CD4-positive, alpha-beta T cell (primary cell): ENCODE measurements at regions not wholly inside any gene's neighbourhood (a gene's known extent, or its start where the extent isn't known, plus 50 kb on each side); places are given as distances from the start of the nearest gene placed in this dataset.

Source experiments
- ATAC-seq: fragments of 200-7000 bp; cut with Tn5 transposase; one replicate; pipeline ENCODE4 v1.10.0; 2022; ENCODE audit warnings: mild to moderate bottlenecking; ENCODE audit not compliant: poor library complexity
- CTCF ChIA-PET: fragments of 350-600 bp; sonication (Branson Sonifier 250); formaldehyde crosslinking; loops from one replicate; lab custom pipeline; 2021; ENCODE audit warnings: antibody characterized with exemption, inconsistent platforms; lab: Charles Lee
- POLR2A ChIA-PET: fragments of 350-600 bp; sonication (Branson Sonifier 250); formaldehyde crosslinking; loops from one replicate; lab custom pipeline; 2021; ENCODE audit warnings: antibody characterized with exemption, inconsistent platforms; lab: Charles Lee
- DNase-seq, 14 experiments: peaks; one replicate each; pipeline ENCODE4 v3.0.0-alpha.2; 2013 to 2020; ENCODE audit warnings: mixed read lengths in 2 of 14
- H3K27ac ChIP-seq, 2 donors: one replicate each; pipeline versions ENCODE4 v1.5.1 to v1.7.0; 2013; ENCODE audit warnings: low read length in 2 of 2, low read depth in 1 of 2, mild to moderate bottlenecking in 1 of 2
- H3K27me3 ChIP-seq, 2 experiments: 1 replicate in 1 of 2; 2 replicates in 1 of 2; pipeline versions ENCODE4 v1.6.1 to v1.7.0; 2013; ENCODE audit warnings: low read length in 2 of 2, control low read depth in 1 of 2, mild to moderate bottlenecking in 1 of 2, moderate library complexity in 1 of 2; ENCODE audit not compliant: insufficient read depth in 2 of 2, control insufficient read depth in 1 of 2
- H3K36me3 ChIP-seq: one replicate; pipeline ENCODE4 v1.6.1; 2013; ENCODE audit warnings: low read length, control low read depth; ENCODE audit not compliant: insufficient read depth
- H3K4me1 ChIP-seq: one replicate; pipeline ENCODE4 v1.6.1; 2013; ENCODE audit warnings: low read length, control low read depth; ENCODE audit not compliant: insufficient read depth
- H3K4me3 ChIP-seq: one replicate; pipeline ENCODE4 v1.5.1; 2013; ENCODE audit warnings: mild to moderate bottlenecking, low read length, moderate library complexity
- H3K9me3 ChIP-seq, 2 experiments: 1 replicate in 1 of 2; 2 replicates in 1 of 2; pipeline versions ENCODE4 v1.6.1 to v1.7.0; 2013; ENCODE audit warnings: low read length in 2 of 2, mild to moderate bottlenecking in 2 of 2, control low read depth in 1 of 2, moderate library complexity in 1 of 2; ENCODE audit not compliant: control insufficient read depth in 1 of 2, insufficient read depth in 1 of 2
- H3K27ac Mint-ChIP-seq: one replicate; pipeline ENCODE4 v1.8.0; 2020; ENCODE audit warnings: mixed read lengths
- H3K27me3 Mint-ChIP-seq: one replicate; pipeline ENCODE4 v1.8.0; 2021; ENCODE audit warnings: mixed read lengths
- H3K36me3 Mint-ChIP-seq: one replicate; pipeline ENCODE4 v1.8.0; 2021; ENCODE audit warnings: low read depth, mixed read lengths
- H3K4me1 Mint-ChIP-seq: one replicate; pipeline ENCODE4 v1.8.0; 2021; ENCODE audit warnings: low read depth, mixed read lengths
- H3K4me3 Mint-ChIP-seq: one replicate; pipeline ENCODE4 v1.8.0; 2020; ENCODE audit warnings: mild to moderate bottlenecking, mixed read lengths
- H3K9me3 Mint-ChIP-seq: one replicate; pipeline ENCODE4 v1.8.0; 2020; ENCODE audit warnings: mixed read lengths
- intact Hi-C, 2 experiments: fragments of 100-400 bp; cut with DNase I in 1 of 2; cut with micrococcal nuclease in 1 of 2; formaldehyde crosslinking; loops; one replicate each; pipeline versions ENCODE4 v1.15.1 to v1.9.0; 2023 to 2025; cut with DNase I, micrococcal nuclease
- TF ChIP-seq, protein P1 (sequence below): fragments of 200-600 bp; IDR thresholded peaks from one replicate; pipeline ENCODE4 v1.8.0; 2022; ENCODE audit warnings: antibody characterized with exemption, mild to moderate bottlenecking

DNA sequence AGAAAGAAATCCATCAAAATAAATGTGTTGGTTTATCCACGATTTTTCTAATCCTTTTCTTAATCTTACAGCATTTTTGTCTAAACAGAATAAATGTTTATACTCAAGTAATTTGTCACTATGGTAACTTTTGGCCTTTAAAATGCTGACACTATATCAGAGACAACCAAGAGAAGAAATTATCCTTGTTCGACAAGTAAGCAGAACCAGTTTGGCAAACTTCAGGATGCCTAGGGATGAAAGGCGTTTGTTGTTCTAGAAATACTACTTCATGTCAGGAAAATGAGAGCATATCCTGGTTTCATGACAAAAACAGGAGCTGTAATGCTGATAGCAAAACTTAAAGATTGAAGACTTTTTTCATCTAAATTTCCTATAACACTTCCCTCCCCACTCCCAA, 308.0 kb upstream of the ATP11B start:
- no peaks in the 10 kb centered on the region for H3K9me3 ChIP-seq

DNA sequence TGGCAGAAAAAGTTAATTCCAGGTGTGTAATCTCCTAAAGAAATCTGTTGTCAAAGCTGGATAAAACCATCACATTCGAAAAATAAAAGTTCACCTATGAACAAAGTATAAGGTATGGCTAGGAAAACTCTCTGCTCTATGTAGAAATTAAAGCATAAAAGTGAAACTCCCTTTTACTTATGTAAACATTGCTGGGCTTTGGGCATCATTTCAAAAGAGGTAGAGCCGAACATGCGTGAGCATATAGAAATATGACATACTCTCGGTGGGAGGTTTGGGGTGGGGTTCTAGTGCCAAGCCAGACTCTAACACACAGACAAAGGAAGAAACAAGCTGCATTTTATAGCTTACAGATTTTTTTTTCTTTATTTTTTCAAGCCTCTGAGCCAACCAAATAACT, 306.8 kb upstream of the ATP11B start:
- TF ChIP-seq, protein P1, sequence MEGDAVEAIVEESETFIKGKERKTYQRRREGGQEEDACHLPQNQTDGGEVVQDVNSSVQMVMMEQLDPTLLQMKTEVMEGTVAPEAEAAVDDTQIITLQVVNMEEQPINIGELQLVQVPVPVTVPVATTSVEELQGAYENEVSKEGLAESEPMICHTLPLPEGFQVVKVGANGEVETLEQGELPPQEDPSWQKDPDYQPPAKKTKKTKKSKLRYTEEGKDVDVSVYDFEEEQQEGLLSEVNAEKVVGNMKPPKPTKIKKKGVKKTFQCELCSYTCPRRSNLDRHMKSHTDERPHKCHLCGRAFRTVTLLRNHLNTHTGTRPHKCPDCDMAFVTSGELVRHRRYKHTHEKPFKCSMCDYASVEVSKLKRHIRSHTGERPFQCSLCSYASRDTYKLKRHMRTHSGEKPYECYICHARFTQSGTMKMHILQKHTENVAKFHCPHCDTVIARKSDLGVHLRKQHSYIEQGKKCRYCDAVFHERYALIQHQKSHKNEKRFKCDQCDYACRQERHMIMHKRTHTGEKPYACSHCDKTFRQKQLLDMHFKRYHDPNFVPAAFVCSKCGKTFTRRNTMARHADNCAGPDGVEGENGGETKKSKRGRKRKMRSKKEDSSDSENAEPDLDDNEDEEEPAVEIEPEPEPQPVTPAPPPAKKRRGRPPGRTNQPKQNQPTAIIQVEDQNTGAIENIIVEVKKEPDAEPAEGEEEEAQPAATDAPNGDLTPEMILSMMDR, result no peak
- intact Hi-C loops, result no loop called here
- H3K27ac Mint-ChIP-seq, result no peak overlapping the region
- H3K27me3 Mint-ChIP-seq, result no peaks in the 10 kb centered on the region
- Histone ChIP-seq H3K4me1 (no peaks in the 10 kb centered on the region), H3K9me3 (no peaks in the 10 kb centered on the region), H3K27ac (no peak overlapping the region), H3K4me3 (no peak overlapping the region), H3K36me3 (no peaks in the 10 kb centered on the region), H3K27me3 (no peaks in the 10 kb centered on the region)
- no peaks in the 10 kb centered on the region for H3K9me3 Mint-ChIP-seq
- no peak overlapping the region for H3K4me3 Mint-ChIP-seq
- H3K36me3 Mint-ChIP-seq, result no peaks in the 10 kb centered on the region
- CTCF ChIA-PET, result no interaction called here
- POLR2A ChIA-PET, result no interaction called here
- ATAC-seq (no peak), DNase-seq (no peak)
- no peaks in the 10 kb centered on the region for H3K4me1 Mint-ChIP-seq

More for the DNA sequence above, 308.0 kb upstream of the ATP11B start:
- no peaks in the 10 kb centered on the region for H3K27me3 Mint-ChIP-seq
- Histone ChIP-seq H3K4me1 (no peaks in the 10 kb centered on the region), H3K36me3 (no peaks in the 10 kb centered on the region), H3K27me3 (no peaks in the 10 kb centered on the region), H3K27ac (no peak overlapping the region), H3K4me3 (no peak overlapping the region)
- intact Hi-C loops, result no loop called here
- H3K9me3 Mint-ChIP-seq, result no peaks in the 10 kb centered on the region
- H3K36me3 Mint-ChIP-seq, result no peaks in the 10 kb centered on the region
- ATAC-seq (no peak), DNase-seq (no peak)
- H3K4me1 Mint-ChIP-seq, result no peaks in the 10 kb centered on the region
- no peak overlapping the region for H3K27ac Mint-ChIP-seq
- H3K4me3 Mint-ChIP-seq, result no peak overlapping the region
- TF ChIP-seq, protein P1, result no peak
- ChIA-PET POLR2A (no interaction called here), CTCF (no interaction called here)

DNA sequence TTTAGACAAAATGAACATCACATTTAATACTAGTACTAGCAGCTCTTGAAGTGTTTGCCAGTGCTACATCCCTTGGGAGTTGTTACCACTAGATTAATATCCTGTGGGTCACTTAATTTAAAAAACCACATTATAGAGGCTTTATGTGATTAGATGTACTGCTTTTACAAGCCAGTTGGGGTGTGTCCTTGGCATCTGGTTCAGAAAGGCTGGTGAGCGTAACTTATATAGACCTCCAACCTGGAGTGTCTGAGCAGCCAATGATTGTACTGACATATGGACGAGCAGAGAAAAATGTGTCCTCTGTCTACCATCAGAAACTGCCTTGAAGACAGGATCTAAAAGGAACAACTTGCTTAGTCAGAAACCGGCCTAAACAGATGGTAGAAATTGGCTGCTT, 306.2 kb upstream of the ATP11B start:
- no peaks in the 10 kb centered on the region for H3K4me1 Mint-ChIP-seq
- no peak overlapping the region for H3K4me3 Mint-ChIP-seq
- ChIA-PET POLR2A (no interaction called here), CTCF (no interaction called here)
- no peaks in the 10 kb centered on the region for H3K27me3 ChIP-seq
- no peaks in the 10 kb centered on the region for H3K27me3 Mint-ChIP-seq
- no peaks in the 10 kb centered on the region for H3K36me3 ChIP-seq
- no peak overlapping the region for H3K27ac Mint-ChIP-seq
- no peak for ATAC-seq
- TF ChIP-seq, protein P1, result no peak
- no peak overlapping the region for H3K27ac ChIP-seq
- DNase-seq, result no peak
- no peaks in the 10 kb centered on the region for H3K9me3 ChIP-seq
- no peaks in the 10 kb centered on the region for H3K4me1 ChIP-seq
- no peak overlapping the region for H3K4me3 ChIP-seq
- H3K36me3 Mint-ChIP-seq, result no peaks in the 10 kb centered on the region
- intact Hi-C loops, result no loop called here
- no peaks in the 10 kb centered on the region for H3K9me3 Mint-ChIP-seq
